H1 (cell line): ENCODE measurements at regions not wholly inside any gene's neighbourhood (a gene's known extent, or its start where the extent isn't known, plus 50 kb on each side); places are given as distances from the start of the nearest gene placed in this dataset.

Source experiments
- ATF3 ChIP-seq: IDR thresholded peaks from 2 replicates; pipeline ENCODE4 v1.6.1; 2011; ENCODE audit warnings: low read depth, mild to moderate bottlenecking, low read length; ENCODE audit not compliant: insufficient read depth
- BACH1 ChIP-seq: IDR thresholded peaks from 2 replicates; pipeline ENCODE4 v1.6.1; 2012; ENCODE audit warnings: low read length, improper control_type of control experiment
- CHD7 ChIP-seq: fragments of 300-600 bp; sonication (generic); IDR thresholded peaks from 2 replicates; pipeline ENCODE4 v1.7.1; 2012; ENCODE audit warnings: low read length, moderate library complexity, mild to moderate bottlenecking, inconsistent platforms; ENCODE audit not compliant: insufficient replicate concordance
- JUN ChIP-seq: IDR thresholded peaks from 2 replicates; pipeline ENCODE4 v1.6.1; 2011; ENCODE audit warnings: low read depth, mild to moderate bottlenecking, improper control_type of control experiment, low read length
- POLR2A ChIP-seq, 2 experiments: IDR thresholded peaks; 1 replicate in 1 of 2; 2 replicates in 1 of 2; pipeline ENCODE4 v1.6.1; 2011; ENCODE audit warnings: low read depth in 2 of 2, low read length in 2 of 2, mild to moderate bottlenecking in 2 of 2; ENCODE audit errors: control extremely low read depth in 1 of 2

- TF ChIP-seq CHD7 (peak; percentile 18), JUN (no peak), POLR2A (IDR thresholded peaks at IDR 0.05; ENCODE audit: control extremely low read depth in 1 of 2, low read depth in 2 of 2, low read length in 2 of 2) (no peak), BACH1 (no peak), ATF3 (no peak)
Measured at GRCh38 chr4:180057299-180057721, 2185.9 kb upstream of the TENM3 start (continued).
